Spleen (tissue), 11 donors: ENCODE measurements at regions not wholly inside any gene's neighbourhood (a gene's known extent, or its start where the extent isn't known, plus 50 kb on each side); places are given as distances from the start of the nearest gene placed in this dataset.
"Not testable (repeated sequence)": the region's sequence is repeated elsewhere in the genome, so short reads cannot be mapped to it uniquely, and the experiment has no call there.

ENCODE experiments used
- DNase-seq: peaks from one replicate; pipeline ENCODE4 v3.0.0-alpha.2; 2020
- H3K27ac ChIP-seq, 8 donors: fragments of 200-600 bp; sonication (generic) in 7 of 8; 1 replicate in 4 of 8; 2 replicates in 4 of 8; pipeline versions ENCODE4 v1.5.0 to v1.8.0; 2016 to 2021; ENCODE audit warnings: inconsistent platforms in 4 of 8, mild to moderate bottlenecking in 4 of 8, moderate library complexity in 1 of 8
- H3K27me3 ChIP-seq, 7 donors: fragments of 200-600 bp; sonication (generic) in 6 of 7; replicated peaks in 1 of 7; 1 replicate in 4 of 7; 2 replicates in 3 of 7; pipeline versions ENCODE4 v1.5.0 to v1.8.0; 2016 to 2021; ENCODE audit warnings: inconsistent platforms in 3 of 7, mild to moderate bottlenecking in 1 of 7
- H3K36me3 ChIP-seq, 6 donors: fragments of 200-600 bp; sonication (generic) in 5 of 6; 1 replicate in 4 of 6; 2 replicates in 2 of 6; pipeline versions ENCODE4 v1.5.0 to v1.8.0; 2016 to 2021; ENCODE audit warnings: inconsistent platforms in 2 of 6
- H3K4me1 ChIP-seq, 6 donors: fragments of 200-600 bp; sonication (generic) in 5 of 6; 1 replicate in 3 of 6; 2 replicates in 3 of 6; pipeline versions ENCODE4 v1.5.0 to v1.8.0; 2016 to 2021; ENCODE audit warnings: inconsistent platforms in 3 of 6
- H3K4me3 ChIP-seq, 8 donors: fragments of 200-600 bp; sonication (generic) in 7 of 8; 1 replicate in 4 of 8; 2 replicates in 4 of 8; pipeline versions ENCODE4 v1.5.0 to v1.8.0; 2016 to 2021; ENCODE audit warnings: inconsistent platforms in 4 of 8, mild to moderate bottlenecking in 4 of 8, moderate library complexity in 2 of 8
- H3K9me3 ChIP-seq, 8 donors: fragments of 200-600 bp; sonication (generic) in 7 of 8; 1 replicate in 4 of 8; 2 replicates in 4 of 8; pipeline versions ENCODE4 v1.5.0 to v1.8.0; 2016 to 2021; ENCODE audit warnings: inconsistent platforms in 4 of 8
- POLR2A ChIP-seq, 3 donors: fragments of 450-650 bp; IDR thresholded peaks; one replicate each; pipeline ENCODE4 v1.5.1; 2017; ENCODE audit warnings: antibody characterized with exemption in 3 of 3, mild to moderate bottlenecking in 1 of 3
- POLR2AphosphoS5 ChIP-seq, 3 donors: sonication (generic); formaldehyde crosslinking; IDR thresholded peaks; one replicate each; pipeline ENCODE4 v1.5.1; 2017; ENCODE audit warnings: antibody characterized with exemption in 3 of 3
- WGBS, 5 donors: extraction: QIAGEN DNeasy Blood & Tissue Kit in 3 of 5; methylation state at CpG; one replicate each; pipeline versions ENCODE4 v1.1.5 to v1.1.7; 2013 to 2018; 5-methylcytosine and 5-hydroxymethylcytosine counted together
- intact Hi-C: fragments of 100-400 bp; cut with DNase I; formaldehyde crosslinking; loops from one replicate; pipeline ENCODE4 v1.15.0; 2023; ENCODE audit warnings: low total_unique reads
- TF ChIP-seq, protein P1 (sequence below), 11 experiments: fragments of 200-600 bp in 7 of 11; fragments of 450-650 bp in 4 of 11; sonication (generic) in 4 of 11; IDR thresholded peaks in 8 of 11; conservative IDR thresholded peaks in 3 of 11; 1 replicate in 7 of 11; 2 replicates in 4 of 11; pipeline versions ENCODE4 v1.4.0 to v1.8.0; 2016 to 2021; ENCODE audit warnings: antibody characterized with exemption in 11 of 11, inconsistent platforms in 4 of 11, mild to moderate bottlenecking in 1 of 11
- donor health status: healthy with polysubstance abuse.
- donor health status: DM: no; HTN: no; CAD: no; lungs with moderate emphysema.
- donor health status: DM: no; HTN: no; CAD: no.
- donor health status: Bipolar disorder and iron deficiency.
- donor health status: healthy.
- donor health status: DM: no; HTN: no; CAD: no.
- donor health status: DM: yes; HTN: yes; CAD: no.

DNA sequence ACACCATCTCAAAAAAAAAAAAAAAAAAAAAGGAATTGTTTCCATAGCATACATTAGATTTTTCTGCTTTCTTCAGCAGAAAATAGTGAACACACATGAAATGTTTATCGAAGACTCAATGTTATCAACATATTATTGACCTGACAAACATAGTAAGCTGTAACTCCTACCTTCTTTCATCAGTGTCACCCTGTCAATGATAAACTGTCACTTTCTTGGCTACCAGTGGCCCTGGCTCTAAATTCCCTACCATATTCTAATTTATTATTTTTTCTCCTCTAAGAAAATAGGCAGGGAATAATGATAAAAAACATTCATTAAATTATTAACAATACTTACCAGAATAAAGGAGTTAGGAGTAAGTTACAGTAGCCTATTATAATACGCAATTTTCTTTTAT is 127.3 kb upstream of the KLHL1 start:
- peaks cover 0 to 40% (median 23%) of the 10 kb centered on the region in 8 donors for H3K9me3 ChIP-seq
- no peak for DNase-seq
- TF ChIP-seq POLR2A (IDR thresholded peaks at IDR 0.05) = no peak
- TF ChIP-seq, protein P1, sequence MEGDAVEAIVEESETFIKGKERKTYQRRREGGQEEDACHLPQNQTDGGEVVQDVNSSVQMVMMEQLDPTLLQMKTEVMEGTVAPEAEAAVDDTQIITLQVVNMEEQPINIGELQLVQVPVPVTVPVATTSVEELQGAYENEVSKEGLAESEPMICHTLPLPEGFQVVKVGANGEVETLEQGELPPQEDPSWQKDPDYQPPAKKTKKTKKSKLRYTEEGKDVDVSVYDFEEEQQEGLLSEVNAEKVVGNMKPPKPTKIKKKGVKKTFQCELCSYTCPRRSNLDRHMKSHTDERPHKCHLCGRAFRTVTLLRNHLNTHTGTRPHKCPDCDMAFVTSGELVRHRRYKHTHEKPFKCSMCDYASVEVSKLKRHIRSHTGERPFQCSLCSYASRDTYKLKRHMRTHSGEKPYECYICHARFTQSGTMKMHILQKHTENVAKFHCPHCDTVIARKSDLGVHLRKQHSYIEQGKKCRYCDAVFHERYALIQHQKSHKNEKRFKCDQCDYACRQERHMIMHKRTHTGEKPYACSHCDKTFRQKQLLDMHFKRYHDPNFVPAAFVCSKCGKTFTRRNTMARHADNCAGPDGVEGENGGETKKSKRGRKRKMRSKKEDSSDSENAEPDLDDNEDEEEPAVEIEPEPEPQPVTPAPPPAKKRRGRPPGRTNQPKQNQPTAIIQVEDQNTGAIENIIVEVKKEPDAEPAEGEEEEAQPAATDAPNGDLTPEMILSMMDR (IDR thresholded peaks at IDR 0.05 in 8 of 11, conservative IDR thresholded peaks at IDR 0.05 in 3 of 11) = no peak
- TF ChIP-seq POLR2AphosphoS5 (IDR thresholded peaks at IDR 0.05) = no peak
- H3K27ac ChIP-seq = no peak overlapping the region
- H3K27me3 ChIP-seq = no peaks in the 10 kb centered on the region
- H3K4me3 ChIP-seq = no peak overlapping the region
- H3K4me1 ChIP-seq = no peaks in the 10 kb centered on the region
- WGBS, 5 donors = 87 to 95% (median 89%) methylated on average over 2 of the region's 2 CpGs
- intact Hi-C loops = no loop called here
- H3K36me3 ChIP-seq = no peaks in the 10 kb centered on the region

DNA sequence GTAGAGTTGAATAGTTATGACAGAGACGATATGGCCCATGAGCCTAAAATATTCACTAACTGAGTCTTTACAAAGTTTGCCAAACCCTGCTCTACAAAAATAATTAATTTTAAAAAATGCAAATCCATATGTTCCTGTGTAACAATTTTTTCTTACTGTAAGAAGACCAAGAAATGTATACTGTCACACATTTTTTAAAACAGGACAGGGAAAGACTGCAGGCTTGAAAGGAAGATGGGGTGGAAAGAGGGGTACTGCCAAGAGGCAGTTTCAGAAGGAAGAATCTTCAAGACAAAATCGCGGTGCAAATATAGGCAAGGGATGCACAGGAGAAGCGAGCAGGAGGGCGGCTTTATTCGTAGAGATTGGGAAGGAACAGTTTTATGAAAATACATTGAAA is 115.7 kb upstream of the KLHL1 start:
- intact Hi-C loops = no loop called here
- H3K9me3 ChIP-seq = peaks cover 0 to 4% (median 0%) of the 10 kb centered on the region in 8 donors
- H3K36me3 ChIP-seq = no peaks in the 10 kb centered on the region
- no peaks in the 10 kb centered on the region for H3K4me1 ChIP-seq
- DNase-seq = no peak
- H3K27ac ChIP-seq = no peak overlapping the region
- no peaks in the 10 kb centered on the region for H3K27me3 ChIP-seq
- WGBS, 5 donors = 91 to 95% (median 93%) methylated on average over 6 of the region's 6 CpGs
- H3K4me3 ChIP-seq = no peak overlapping the region
- TF ChIP-seq POLR2AphosphoS5 (IDR thresholded peaks at IDR 0.05) (no peak), POLR2A (IDR thresholded peaks at IDR 0.05) (no peak)
- TF ChIP-seq, protein P1 (IDR thresholded peaks at IDR 0.05 in 8 of 11, conservative IDR thresholded peaks at IDR 0.05 in 3 of 11) = no peak

DNA sequence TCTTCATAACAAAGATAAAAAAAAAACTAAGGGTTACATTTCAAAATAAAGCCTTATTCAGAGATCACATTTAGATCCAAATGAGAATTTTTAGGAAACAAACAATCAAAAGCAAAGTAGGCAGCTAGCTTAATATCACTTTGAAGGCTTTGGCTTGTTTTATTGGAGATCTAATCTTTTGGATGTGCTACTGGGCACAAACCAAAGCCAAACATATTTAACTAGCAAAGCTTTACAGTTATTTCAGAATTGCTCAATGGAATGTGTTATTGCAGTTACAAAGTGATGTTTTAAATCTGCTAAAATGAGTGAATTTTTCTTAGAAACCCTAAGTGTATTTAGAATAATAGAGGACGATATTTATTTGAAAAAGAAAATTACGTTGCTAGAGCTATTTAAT is 114.7 kb upstream of the KLHL1 start:
- Histone ChIP-seq H3K36me3 (no peaks in the 10 kb centered on the region), H3K4me3 (no peak overlapping the region), H3K9me3 (peaks cover 0 to 4% (median 0%) of the 10 kb centered on the region in 8 donors), H3K27me3 (no peaks in the 10 kb centered on the region), H3K4me1 (no peaks in the 10 kb centered on the region), H3K27ac (no peak overlapping the region)
- intact Hi-C loops = no loop called here
- 68 to 88% (median 82%) methylated on average over 2 of the region's 2 CpGs for WGBS, 5 donors
- TF ChIP-seq POLR2AphosphoS5 (IDR thresholded peaks at IDR 0.05) (no peak), POLR2A (IDR thresholded peaks at IDR 0.05) (no peak)
- TF ChIP-seq, protein P1 (IDR thresholded peaks at IDR 0.05 in 8 of 11, conservative IDR thresholded peaks at IDR 0.05 in 3 of 11) = no peak
- DNase-seq = no peak

DNA sequence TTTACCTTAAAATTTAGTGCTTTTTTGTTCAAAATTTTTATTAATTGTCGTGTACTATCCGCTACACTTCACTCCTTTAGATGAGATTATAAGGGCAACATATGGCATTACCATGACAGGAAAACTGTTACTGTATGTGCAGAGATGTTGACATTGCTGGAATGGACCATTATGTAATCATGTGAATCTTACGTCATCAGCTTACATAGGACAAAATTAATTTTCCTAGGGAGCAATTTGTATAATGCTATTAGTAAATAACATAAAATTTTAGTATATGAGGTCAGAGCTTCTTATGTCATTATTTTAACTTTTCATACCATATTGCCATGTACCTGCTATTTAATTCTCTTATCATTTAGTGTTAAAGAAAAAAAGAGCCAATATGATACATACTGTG is 110.4 kb upstream of the KLHL1 start:
- no peak overlapping the region for H3K4me3 ChIP-seq
- WGBS, 5 donors = 84 to 92% (median 89%) methylated on average over 3 of the region's 3 CpGs
- TF ChIP-seq POLR2A (IDR thresholded peaks at IDR 0.05) = no peak
- no peak for TF ChIP-seq POLR2AphosphoS5 (IDR thresholded peaks at IDR 0.05)
- TF ChIP-seq, protein P1 (IDR thresholded peaks at IDR 0.05 in 8 of 11, conservative IDR thresholded peaks at IDR 0.05 in 3 of 11) = no peak
- intact Hi-C loops = no loop called here
- no peak overlapping the region for H3K27ac ChIP-seq
- DNase-seq = no peak
- no peaks in the 10 kb centered on the region for H3K4me1 ChIP-seq
- no peaks in the 10 kb centered on the region for H3K27me3 ChIP-seq
- H3K36me3 ChIP-seq = no peaks in the 10 kb centered on the region
- H3K9me3 ChIP-seq = no peaks in the 10 kb centered on the region

DNA sequence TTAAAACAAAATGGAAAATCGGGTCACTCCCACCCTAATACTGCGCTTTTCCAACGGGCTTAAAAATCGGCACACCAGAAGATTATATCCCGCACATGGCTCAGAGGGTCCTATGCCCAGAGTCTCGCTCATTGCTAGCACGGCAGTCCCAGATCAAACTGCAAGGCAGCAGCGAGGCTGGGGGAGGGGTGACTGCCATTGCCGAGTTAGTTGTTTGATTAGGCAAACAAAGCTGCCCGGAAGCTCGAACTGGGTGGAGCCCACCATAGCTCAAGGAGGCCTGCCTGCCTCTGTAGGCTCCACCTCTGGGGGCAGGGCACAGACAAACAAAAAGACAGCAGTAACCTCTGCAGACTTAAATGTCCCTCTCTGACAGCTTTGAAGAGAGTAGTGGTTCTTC is 100.7 kb upstream of the KLHL1 start:
- intact Hi-C loops, H3K36me3 ChIP-seq, H3K27ac ChIP-seq, H3K4me1 ChIP-seq, H3K9me3 ChIP-seq, H3K4me3 ChIP-seq, DNase-seq, H3K27me3 ChIP-seq: not testable (repeated sequence)
- WGBS, 5 donors = 80 to 90% (median 83%) methylated on average over 10 to 11 of the region's 11 CpGs
